ENCODE measurements at regions not wholly inside any gene's neighbourhood (a gene's known extent, or its start where the extent isn't known, plus 50 kb on each side); places are given as distances from the start of the nearest gene placed in this dataset.

GRCh38 chr2:5026571-5027234 is 665.5 kb upstream of the SOX11 start:
- no peak for DNase-seq

GRCh38 chr2:5035057-5035488 is 657.1 kb upstream of the SOX11 start:
- DNase-seq, result no peak

GRCh38 chr2:5036256-5036655 is 655.9 kb upstream of the SOX11 start:
- DNase-seq, result no peak

DNA sequence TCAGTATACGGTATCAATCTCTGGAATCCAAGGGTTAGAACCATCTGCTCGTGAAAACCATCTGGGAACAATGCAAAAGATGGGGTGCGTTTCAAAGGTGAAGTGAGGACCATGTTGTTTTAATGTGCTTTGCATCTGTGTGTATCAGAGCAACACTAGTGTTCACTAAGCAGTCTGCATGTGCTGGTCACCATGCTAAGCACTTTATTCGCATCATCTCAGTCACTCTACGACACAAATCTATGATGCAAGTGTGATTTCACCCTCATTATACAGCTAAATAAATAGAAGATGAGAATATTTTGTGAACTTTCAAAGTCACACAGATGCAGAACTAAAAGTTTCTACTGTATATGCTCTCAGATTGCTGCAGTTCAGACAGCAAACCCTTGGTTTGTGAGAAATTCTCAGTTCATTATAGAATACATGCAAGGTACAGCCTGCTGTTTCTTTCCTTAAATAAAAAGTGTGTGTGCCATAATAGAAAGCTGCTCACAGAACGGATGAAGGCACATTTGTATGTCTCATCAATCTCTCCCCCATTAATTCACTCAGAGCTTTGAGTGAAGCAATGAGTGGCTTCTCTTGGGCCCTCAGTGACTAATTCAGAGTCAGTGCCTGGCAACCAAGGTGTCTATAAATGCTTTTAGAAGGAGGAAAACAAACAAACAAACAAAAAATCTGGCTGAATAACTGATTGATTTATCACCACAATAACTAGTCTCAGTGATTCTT is 652.8 kb upstream of the SOX11 start:
- DNase-seq, result no peak

DNA sequence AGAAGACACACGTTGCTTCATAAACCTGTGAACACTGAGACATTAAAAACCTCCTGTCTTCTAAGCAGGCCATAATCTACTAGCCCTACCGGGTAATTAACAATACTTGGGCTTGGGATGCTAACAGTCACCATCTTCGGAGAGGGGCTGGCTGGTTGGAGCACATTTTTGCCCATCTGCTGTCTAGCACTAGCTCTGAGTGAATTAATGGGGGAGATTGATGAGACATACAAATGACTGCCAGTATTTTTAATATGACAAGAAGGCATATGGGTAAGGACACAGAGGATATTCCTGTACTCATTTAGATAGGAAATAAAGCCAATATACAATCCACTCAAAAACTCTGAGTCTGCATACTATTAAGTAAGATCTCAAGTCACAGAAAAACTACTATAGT is 651.6 kb upstream of the SOX11 start:
- DNase-seq, result no peak

DNA sequence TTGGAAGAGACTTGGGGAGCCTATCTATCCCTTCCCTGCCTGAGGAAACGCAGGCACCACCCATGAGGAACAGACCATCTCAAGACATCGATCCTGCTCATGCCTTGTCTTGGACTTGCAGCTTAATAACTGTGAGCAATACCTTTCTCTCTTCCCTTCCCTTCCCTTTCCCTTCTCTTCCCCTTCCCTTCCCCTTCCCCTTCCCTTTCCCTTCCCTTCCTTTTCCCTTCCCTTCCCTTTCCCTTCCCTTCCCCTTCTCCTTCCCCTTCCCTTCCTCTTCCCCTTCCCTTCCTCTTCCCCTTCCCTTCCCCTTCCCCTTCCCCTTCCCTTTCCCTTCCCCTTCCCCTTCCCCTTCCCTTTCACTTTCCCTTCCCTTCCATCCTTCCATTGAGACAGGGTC is 650.7 kb upstream of the SOX11 start:
- DNase-seq, result no peak

GRCh38 chr2:5042666-5043440 is 649.3 kb upstream of the SOX11 start:
- no peak for DNase-seq

DNA sequence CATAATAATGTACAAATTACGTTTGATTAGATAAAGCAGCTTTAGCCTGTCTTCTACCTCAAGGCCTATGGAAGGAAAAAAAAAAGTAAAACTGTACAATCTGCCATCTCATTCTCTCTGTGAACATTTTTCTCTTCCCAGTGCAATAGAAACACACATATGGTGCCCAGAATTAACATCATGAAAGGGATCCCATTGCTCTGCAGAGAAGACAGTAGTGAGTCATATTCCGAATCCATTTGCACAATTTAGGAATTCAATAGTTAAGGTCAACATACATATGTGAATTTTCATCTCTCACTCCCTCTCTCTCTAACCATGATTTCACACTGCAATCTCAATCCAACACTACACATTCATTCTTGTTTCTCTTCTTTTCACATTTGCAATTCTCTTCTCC is 640.9 kb upstream of the SOX11 start:
- no peak for DNase-seq

GRCh38 chr2:5052905-5053304 is 639.3 kb upstream of the SOX11 start:
- DNase-seq, result no peak

GRCh38 chr2:5057891-5058351 is 634.3 kb upstream of the SOX11 start:
- no peak for DNase-seq

GRCh38 chr2:5060956-5061355 is 631.2 kb upstream of the SOX11 start:
- DNase-seq, result no peak

GRCh38 chr2:5064687-5065086 is 627.5 kb upstream of the SOX11 start:
- DNase-seq, result no peak

DNA sequence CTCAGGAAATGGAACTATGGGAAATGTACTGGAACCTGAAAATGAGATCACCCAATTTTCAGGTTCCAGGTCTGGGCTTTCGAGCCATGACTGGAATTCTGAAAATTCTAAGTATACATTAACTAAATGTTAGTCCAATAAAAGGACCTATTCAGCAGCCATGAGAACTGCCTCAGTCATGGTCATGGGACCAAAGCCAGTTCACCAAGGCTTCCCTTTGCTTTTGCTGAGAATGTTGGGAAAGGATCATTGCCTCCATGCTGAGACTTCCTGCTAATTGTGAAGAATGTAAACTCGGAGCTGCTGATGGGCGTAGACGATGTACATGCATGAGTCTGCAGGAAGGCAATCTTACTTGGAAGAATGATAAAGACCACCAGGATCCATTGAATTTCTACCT is 624.4 kb upstream of the SOX11 start:
- no peak for DNase-seq

DNA sequence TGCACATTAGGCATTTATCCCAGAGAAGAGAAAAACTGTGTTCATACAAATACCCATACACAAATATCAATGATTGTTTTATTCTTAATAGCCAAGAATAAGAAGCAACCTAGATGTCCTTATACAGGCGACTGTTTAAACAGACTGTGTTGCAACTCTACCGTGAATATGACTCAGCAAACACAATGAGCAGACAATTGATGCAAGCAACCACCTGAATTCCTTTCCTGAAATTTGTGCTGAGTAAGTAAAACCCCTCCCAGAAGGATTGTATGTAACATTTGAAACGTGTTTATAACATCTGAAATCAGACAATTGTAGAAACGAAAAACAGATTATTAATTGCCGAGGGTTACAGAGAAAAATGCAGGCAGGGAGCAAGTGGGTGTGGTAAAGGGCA is 621.9 kb upstream of the SOX11 start:
- no peak for DNase-seq

- no peak for DNase-seq
These were observed 617.5 kb upstream of the SOX11 start for GRCh38 chr2:5074733-5075132.

DNA sequence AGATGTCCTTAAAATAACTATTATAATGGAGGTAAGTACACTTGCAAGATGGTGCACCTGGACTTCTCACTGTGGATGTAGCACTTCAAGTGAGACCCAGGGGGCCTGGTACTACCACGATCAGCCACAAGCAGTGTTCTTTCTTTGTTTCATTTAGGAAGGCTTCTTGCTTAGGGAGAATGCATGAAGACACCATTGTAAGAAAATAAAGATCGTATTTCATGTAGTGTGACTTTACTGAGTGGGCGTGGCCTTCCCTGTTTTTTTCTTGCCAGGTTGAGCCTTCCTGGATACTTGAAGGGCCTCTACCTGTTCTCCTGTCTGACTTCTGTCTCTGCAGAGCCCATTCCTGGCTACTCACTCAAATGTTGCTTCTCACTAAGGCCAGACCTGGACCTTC is 615.6 kb upstream of the SOX11 start:
- no peak for DNase-seq

DNA sequence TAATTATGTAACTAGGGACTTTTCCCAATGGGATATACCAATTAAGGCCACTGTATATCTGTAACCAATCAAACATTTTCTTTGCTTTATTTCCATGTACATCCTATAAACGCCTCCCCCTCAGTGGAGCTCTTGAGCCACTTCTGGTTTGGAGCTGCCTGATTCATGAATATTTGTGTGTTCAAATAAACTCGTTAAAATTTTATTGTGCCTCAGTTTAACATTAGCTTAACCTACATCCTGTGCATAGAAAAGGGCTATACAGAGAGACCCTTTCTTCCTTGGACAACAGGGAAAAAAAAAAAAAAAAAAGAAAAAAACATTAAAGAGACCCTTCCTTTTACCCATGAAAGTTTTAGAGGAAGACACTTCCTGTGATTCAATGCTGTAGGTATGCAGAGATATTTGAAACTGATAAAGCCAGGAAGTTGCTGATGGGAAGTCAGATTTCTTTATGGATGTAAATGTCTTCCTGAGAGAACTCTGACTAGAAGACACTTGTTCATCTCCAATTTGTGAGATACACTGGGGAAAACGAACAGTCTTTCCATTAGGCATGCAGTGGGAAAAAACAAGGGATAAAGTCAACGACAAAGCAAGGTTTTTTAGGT is 614.6 kb upstream of the SOX11 start:
- DNase-seq, result no peak

DNA sequence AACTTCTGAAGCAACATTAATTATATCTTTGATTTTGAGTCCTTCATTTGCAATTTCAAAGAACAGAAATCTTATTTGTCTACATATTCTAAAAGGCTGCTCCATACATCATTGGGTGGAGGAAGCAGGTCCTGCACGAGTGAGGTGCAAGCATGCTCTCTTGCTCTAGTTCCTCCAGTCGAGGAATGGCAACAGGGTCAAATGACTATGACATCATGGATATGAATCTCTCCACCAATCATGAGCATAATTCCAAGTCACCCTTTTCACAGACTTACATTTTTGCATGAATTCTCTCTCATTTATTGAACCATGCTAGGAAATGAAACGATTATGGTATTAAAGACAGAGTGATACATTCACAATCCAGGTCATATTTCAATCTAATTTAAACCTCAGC is 608.8 kb upstream of the SOX11 start:
- no peak for DNase-seq

DNA sequence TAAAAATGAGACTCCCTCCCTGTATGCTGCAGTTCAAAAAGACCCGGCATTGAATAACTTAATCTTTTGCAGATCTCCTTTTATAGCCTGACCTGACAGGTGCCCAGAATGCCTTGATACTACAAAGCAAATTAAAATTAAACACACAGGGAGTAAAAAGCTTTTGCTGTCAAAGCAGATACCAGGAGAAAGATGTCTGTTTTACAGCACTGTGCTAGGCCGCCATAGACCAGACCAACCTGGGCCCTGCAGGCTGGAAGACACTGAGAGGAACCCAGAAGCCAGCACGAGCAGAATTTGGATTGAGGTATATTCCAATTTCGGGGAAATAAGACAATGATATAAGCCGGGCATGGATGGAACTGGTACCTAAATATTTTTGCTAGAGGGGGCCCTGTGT is 602.8 kb upstream of the SOX11 start:
- no peak for DNase-seq

GRCh38 chr2:5093056-5093455 is 599.1 kb upstream of the SOX11 start:
- DNase-seq, result no peak

- DNase-seq, result no peak
These were observed 598.7 kb upstream of the SOX11 start for GRCh38 chr2:5093518-5093917.

DNA sequence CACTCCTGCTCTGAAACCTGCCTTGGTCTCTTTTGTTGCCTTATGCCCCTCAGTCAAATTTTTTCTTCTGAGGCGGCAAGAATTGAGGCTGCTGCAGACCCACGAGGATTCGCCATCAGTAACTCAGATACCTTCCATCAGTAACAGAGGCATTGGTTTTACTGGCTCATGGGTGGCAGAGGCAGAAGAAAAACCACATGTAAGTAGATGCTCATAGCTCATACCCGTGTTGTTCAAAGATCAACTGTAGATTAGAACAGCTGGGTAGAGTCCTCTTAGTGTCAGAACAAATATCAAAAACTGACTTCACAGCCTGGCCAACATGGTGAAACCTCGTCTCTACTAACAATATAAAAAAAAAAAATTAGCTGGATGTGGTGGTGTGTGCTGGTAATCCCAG is 598.0 kb upstream of the SOX11 start:
- DNase-seq, result no peak

GRCh38 chr2:5098286-5098685 is 593.9 kb upstream of the SOX11 start:
- DNase-seq, result no peak

GRCh38 chr2:5102823-5103222 is 589.4 kb upstream of the SOX11 start:
- no peak for DNase-seq

Data from right forelimb (tissue), 1 donor.